ENCODE measurements at regions not wholly inside any gene's neighbourhood (a gene's known extent, or its start where the extent isn't known, plus 50 kb on each side); places are given as distances from the start of the nearest gene placed in this dataset.

DNA sequence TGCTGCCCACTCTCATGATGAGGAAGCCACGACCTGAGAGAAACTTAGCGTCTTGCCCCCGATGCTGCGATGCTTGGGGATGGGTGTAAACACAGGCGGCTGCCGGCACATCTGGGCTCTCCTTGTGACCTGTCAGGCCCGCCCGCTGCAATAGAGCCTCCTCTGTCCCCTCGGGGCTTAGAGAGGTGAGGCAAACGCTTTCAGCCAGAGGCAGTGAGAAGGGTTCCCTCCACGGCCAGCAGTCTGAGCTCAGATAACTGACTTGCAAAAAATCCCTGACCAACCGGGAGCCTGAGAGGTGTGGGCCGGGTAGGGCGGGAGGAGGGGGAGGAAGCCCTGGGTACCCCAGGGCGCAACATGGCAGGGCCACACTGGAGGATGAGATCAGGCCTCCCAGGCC lies 260.6 kb downstream of the C16orf95 start:
- TF ChIP-seq, protein P1, sequence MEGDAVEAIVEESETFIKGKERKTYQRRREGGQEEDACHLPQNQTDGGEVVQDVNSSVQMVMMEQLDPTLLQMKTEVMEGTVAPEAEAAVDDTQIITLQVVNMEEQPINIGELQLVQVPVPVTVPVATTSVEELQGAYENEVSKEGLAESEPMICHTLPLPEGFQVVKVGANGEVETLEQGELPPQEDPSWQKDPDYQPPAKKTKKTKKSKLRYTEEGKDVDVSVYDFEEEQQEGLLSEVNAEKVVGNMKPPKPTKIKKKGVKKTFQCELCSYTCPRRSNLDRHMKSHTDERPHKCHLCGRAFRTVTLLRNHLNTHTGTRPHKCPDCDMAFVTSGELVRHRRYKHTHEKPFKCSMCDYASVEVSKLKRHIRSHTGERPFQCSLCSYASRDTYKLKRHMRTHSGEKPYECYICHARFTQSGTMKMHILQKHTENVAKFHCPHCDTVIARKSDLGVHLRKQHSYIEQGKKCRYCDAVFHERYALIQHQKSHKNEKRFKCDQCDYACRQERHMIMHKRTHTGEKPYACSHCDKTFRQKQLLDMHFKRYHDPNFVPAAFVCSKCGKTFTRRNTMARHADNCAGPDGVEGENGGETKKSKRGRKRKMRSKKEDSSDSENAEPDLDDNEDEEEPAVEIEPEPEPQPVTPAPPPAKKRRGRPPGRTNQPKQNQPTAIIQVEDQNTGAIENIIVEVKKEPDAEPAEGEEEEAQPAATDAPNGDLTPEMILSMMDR (conservative IDR thresholded peaks at IDR 0.05; ENCODE audit: low read length) = no peak
- TF ChIP-seq EZH2phosphoT487 (IDR thresholded peaks at IDR 0.05; ENCODE audit: borderline replicate concordance, low read depth, low read length) = no peak

Measured in OCI-LY7 (cell line).